HG02885 (cell line): ENCODE measurements at regions not wholly inside any gene's neighbourhood (a gene's known extent, or its start where the extent isn't known, plus 50 kb on each side); places are given as distances from the start of the nearest gene placed in this dataset.
"Not testable (repeated sequence)": the region's sequence is repeated elsewhere in the genome, so short reads cannot be mapped to it uniquely, and the experiment has no call there.

Experiments used
- ATAC-seq: cut with Tn5 transposase; IDR thresholded peaks from one replicate; pipeline ENCODE4 v1.9.1; 2021; ENCODE audit warnings: mild to moderate bottlenecking; ENCODE audit not compliant: unreplicated experiment, poor library complexity

GRCh38 chr10:4291990-4292389 lies 507.0 kb upstream of the KLF6 start:
- ATAC-seq: no peak

DNA sequence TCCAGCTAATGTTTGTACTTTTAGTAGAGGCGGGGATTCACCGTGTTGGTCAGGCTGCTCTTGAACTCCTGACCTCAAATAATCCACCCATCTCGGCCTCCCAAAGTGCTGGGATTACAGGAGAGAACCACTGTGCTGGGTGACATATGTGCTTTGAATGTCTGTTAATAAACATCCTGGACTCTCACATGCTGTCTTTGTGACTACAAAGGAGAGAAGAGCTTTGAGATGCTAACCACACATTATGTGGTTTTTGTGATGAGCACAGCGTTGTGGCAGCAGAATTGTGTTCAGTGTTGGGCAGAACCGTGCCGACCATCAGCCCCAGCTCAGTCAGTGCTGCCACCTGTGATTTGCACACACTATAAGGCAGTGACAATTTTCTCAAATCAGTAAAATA lies 500.1 kb upstream of the KLF6 start:
- ATAC-seq: no peak

- ATAC-seq: no peak
Measured at GRCh38 chr10:4283846-4284610, 499.0 kb upstream of the KLF6 start.

GRCh38 chr10:4282496-4282895 lies 497.5 kb upstream of the KLF6 start:
- no peak for ATAC-seq

DNA sequence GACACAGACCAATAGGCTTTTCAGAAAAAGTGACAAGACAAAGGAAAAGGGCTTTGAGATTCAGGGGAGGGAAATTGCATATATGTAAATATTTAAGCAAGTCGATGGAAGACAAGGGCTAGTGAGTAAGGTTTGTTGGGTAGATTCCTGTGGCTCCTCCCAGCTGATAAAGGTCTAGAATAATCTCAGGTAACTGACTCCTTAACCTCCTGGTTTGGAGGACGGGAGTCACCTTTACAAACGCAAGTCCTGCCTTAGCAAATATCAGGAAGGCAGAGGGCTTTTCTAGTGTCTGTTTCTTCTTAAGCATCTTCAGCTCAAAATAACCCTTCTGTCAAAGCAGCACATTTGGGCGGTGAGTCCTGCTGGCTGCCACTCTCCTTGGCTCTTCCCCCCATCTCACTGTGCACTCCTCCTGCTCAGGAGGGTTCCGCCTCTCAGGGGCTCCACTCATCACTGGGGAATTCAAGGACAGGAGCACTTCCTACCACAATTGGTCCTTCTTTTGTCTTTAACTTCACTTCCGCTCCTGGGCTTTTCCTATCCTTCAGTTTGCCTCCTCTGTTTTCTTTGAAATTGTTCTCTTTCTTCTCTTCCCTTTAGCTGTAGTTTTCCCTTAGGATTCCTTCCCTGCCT lies 496.3 kb upstream of the KLF6 start:
- no peak for ATAC-seq

DNA sequence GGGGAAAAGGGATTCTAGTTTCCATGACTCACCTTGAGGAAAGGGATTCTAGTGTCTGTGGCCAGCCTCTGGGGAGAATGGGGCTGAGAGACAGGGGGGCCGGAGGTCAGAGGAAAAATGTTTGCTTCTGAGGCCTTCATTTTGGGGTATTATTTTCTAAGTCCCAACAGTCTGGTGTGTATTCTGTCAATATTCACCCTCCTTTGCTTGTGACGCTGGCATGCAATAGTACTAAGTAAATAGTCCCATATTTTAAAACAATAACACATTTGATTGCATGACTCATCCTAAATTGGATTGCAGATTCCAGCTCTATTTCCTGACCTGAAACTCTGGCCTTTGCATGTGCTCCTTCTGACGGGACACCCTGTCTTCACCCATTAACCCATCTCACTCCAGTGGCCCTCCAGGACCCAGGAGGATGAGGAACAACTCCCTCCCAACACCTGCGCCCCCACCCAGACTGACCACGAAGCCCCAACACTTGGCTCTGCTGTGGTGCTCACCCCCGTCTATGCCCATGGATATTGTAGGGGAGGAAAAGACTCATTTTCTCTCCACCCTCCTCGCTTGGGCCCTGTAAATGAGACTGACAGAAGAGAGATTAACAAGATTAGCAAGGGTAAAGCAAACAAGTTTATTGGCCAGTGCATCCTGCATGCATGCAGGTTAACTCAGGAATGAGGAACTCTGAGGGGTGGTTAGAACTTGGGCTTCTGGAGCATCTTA lies 495.6 kb upstream of the KLF6 start:
- no peak for ATAC-seq

DNA sequence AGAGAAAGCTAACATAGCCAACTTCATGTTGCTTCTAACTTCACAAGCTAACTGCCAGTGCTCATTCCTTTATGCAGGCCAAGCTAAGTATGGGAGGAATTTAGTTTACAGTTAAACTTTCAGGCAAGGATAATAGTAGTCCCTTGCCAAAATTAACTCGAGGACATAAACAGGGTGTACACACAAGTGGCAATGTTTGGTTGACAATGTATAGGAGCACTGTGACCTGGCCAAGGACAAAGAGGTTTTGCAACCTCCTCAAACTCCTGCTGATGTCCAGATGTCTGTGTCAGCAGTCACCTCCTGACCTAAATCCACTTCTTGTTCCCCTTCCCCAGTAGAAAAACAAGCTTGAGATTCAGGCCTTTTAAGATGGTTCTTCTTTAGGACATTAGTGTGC lies 494.6 kb upstream of the KLF6 start:
- no peak for ATAC-seq

DNA sequence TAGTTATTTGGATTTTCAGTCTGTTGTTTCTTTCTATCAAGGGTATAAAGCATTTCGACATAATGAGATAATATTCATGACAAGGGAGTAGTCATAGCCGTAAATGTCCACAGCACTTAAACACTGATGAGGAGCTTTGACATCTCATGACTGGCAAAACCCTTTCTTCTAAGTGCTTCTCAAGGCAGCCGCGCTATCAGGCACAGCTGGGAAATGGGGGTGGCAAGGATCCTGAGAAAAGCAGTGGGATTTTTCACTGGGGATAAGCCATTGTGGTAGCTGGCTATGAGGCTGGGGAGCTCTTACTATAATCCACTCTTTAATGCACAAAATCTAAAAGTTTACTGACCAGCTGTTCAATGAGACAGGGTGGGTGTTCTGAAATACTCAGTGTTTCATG lies 493.2 kb upstream of the KLF6 start:
- no peak for ATAC-seq

- no peak for ATAC-seq
Measured at GRCh38 chr10:4276151-4276550, 491.1 kb upstream of the KLF6 start.

GRCh38 chr10:4274671-4275070 lies 489.7 kb upstream of the KLF6 start:
- ATAC-seq: not testable (repeated sequence)

DNA sequence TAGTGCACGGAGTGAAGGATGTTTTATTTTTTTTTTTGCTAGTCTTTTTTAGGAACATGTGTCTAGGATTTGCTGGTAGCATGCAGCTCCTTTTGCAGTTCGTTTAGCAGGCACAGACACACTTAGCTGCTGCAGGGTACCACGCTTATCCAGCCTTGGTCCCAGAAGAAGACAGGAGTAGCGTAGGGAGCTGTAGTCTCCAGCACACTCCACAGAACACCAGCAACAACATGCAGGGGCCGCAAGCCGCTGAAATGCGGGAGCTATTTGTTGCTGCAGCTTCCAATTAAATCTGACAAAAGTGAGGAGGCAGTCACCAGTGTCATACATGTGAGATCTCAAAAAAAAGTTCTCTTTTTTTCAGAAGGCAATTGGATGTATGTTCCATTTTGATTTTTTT lies 486.2 kb upstream of the KLF6 start:
- ATAC-seq: no peak

DNA sequence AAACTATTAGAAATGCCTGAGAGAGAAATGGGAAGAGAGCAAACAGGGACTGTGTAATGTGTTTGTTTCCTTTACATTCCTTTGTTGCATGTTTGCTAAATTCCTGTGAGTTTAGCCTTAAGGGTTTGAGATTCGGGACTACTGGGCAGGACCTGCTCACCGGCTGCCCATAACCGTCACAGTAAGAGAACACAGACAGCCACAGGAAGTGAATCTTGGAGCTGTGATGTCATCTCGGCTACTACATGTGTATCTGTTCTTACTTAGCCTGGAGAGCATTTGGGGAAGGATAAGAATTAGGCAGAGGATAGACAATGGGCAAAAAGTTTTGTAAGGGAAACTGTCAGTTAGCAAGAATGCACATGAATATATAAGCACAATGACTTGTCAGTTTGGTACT lies 485.1 kb upstream of the KLF6 start:
- no peak for ATAC-seq

- not testable (repeated sequence) for ATAC-seq
Measured at GRCh38 chr10:4268490-4268889, 483.5 kb upstream of the KLF6 start.

- ATAC-seq: no peak
Measured at GRCh38 chr10:4267086-4267773, 482.2 kb upstream of the KLF6 start.

GRCh38 chr10:4266416-4267085 lies 481.5 kb upstream of the KLF6 start:
- no peak for ATAC-seq

DNA sequence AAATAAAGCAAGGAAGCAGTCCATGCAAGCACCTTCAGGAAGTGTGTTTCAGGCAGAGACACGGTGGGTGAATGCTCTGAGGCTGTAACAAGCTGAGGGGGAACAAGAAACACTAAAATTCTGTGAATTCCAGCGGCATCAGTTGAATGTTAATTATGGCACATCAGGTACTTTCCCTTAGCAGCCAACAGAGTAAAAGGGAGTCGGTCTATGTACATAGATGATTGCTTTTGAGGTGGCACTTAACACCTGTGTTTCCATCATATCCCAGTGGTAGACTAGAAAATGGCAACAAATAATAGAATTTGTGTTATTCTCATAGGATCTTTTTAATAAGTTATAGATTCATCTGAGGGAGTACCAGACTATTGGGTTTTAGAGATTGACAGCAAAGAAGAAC lies 481.0 kb upstream of the KLF6 start:
- no peak for ATAC-seq

- no peak for ATAC-seq
Measured at GRCh38 chr10:4264209-4264865, 479.3 kb upstream of the KLF6 start.

DNA sequence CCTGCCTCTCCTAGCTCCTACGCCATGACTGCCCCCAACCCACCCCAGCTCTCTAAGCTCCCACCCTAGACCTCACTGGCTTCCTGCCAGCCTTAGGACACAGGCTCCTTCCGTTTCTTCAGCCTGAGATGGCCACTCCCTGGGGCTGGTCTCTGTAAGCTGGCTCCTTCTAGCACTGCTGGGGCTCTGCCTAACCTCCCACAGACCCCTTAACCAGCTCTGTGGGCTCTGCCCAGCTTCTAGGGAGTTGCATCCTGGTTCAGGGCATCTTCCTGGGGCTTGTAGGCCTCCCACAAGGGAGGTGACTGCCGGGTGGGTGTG lies 478.6 kb upstream of the KLF6 start:
- no peak for ATAC-seq

DNA sequence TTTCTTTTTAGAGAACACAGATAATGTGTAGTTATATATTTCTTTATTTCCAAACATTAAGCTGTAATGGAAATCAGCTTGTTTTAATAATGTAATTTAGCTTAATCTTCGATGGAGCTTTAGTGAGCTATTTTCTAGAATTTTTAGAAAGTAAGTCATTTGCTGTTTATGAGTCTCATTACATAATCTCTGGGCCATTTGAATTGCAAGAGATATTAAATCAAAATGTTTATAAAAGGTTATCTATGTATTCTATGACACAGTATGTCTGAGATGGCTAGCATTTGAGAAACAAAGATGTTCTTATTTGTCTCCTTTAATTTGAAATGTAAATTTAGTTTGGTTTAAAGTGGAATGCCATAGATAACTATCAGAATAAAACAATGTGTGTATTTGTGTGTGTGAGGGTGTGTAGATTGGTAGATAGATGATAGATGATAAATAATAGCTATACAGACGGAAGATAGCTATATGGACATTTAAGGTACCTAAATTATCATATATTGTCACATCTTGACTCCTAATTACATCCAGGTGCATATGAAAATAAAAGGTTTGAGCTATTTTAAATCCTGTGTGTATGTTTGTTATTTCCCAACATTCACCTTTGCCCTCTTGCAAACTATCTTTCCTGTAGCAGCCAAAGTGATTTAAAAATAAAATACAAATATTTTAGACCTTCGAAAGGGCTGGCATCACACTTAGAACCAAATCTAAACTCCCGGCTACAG lies 478.0 kb upstream of the KLF6 start:
- no peak for ATAC-seq
